Neuronal stem cell (in vitro differentiated cells): ENCODE measurements at regions not wholly inside any gene's neighbourhood (a gene's known extent, or its start where the extent isn't known, plus 50 kb on each side); places are given as distances from the start of the nearest gene placed in this dataset.

ENCODE experiments used
- DNase-seq: peaks from one replicate; pipeline ENCODE4 v3.0.0-alpha.2; 2013; ENCODE audit warnings: low spot score
- H2AFZ ChIP-seq: one replicate; pipeline ENCODE4 v1.6.1; 2013; ENCODE audit warnings: mild to moderate bottlenecking, low read length, inconsistent platforms
- H2AK5ac ChIP-seq: 2 replicates; pipeline ENCODE4 v1.6.1; 2013; ENCODE audit warnings: low read depth, mild to moderate bottlenecking, inconsistent platforms, low read length, moderate library complexity, mixed read lengths
- H2BK120ac ChIP-seq: 2 replicates; pipeline ENCODE4 v1.6.1; 2013; ENCODE audit warnings: low read depth, mild to moderate bottlenecking, inconsistent platforms, low read length, moderate library complexity, mixed read lengths
- H2BK12ac ChIP-seq: one replicate; pipeline ENCODE4 v1.6.1; 2013; ENCODE audit warnings: low read length, inconsistent platforms
- H2BK15ac ChIP-seq: 2 replicates; pipeline ENCODE4 v1.6.1; 2013; ENCODE audit warnings: mild to moderate bottlenecking, low read length, inconsistent platforms, mixed read lengths
- H2BK5ac ChIP-seq: one replicate; pipeline ENCODE4 v1.6.1; 2013; ENCODE audit warnings: inconsistent platforms, mild to moderate bottlenecking, low read length, moderate library complexity
- H3K14ac ChIP-seq: one replicate; pipeline ENCODE4 v1.6.1; 2013; ENCODE audit warnings: low read length, inconsistent platforms
- H3K18ac ChIP-seq: 2 replicates; pipeline ENCODE4 v1.6.1; 2013; ENCODE audit warnings: low read length, inconsistent platforms
- H3K23ac ChIP-seq: 2 replicates; pipeline ENCODE4 v1.6.1; 2013; ENCODE audit warnings: low read depth, mild to moderate bottlenecking, mixed read lengths, low read length, inconsistent platforms; ENCODE audit not compliant: poor library complexity
- H3K27ac ChIP-seq: replicated peaks from 3 replicates; pipeline ENCODE4 v1.5.1; 2013; ENCODE audit warnings: low read length, inconsistent platforms
- H3K27me3 ChIP-seq, 3 experiments: 2 replicates each; pipeline ENCODE4 v1.6.1; 2013; ENCODE audit warnings: low read length in 3 of 3, mild to moderate bottlenecking in 2 of 3, inconsistent platforms in 1 of 3, low read depth in 1 of 3, mixed read lengths in 1 of 3, moderate library complexity in 1 of 3; ENCODE audit not compliant: control insufficient read depth in 3 of 3, insufficient read depth in 3 of 3
- H3K36me3 ChIP-seq, 2 donors: replicated peaks in 1 of 2; 2 replicates each; pipeline ENCODE4 v1.6.1; 2013; ENCODE audit warnings: low read length in 2 of 2; ENCODE audit not compliant: control insufficient read depth in 2 of 2, insufficient read depth in 2 of 2
- H3K4ac ChIP-seq: 2 replicates; pipeline ENCODE4 v1.6.1; 2013; ENCODE audit warnings: inconsistent platforms, mild to moderate bottlenecking, low read length, moderate library complexity
- H3K4me1 ChIP-seq, 2 donors: 1 replicate in 1 of 2; 2 replicates in 1 of 2; pipeline ENCODE4 v1.6.1; 2013; ENCODE audit warnings: low read length in 2 of 2, low read depth in 1 of 2; ENCODE audit not compliant: control insufficient read depth in 2 of 2, insufficient read depth in 1 of 2
- H3K4me2 ChIP-seq: one replicate; pipeline ENCODE4 v1.6.1; 2013; ENCODE audit warnings: mild to moderate bottlenecking, low read length, inconsistent platforms; ENCODE audit not compliant: insufficient read depth, poor library complexity, severe bottlenecking
- H3K4me3 ChIP-seq, 2 donors: 2 replicates each; pipeline ENCODE4 v1.5.1; 2013; ENCODE audit warnings: low read length in 2 of 2, mild to moderate bottlenecking in 2 of 2, inconsistent platforms in 1 of 2, moderate library complexity in 1 of 2
- H3K79me1 ChIP-seq: one replicate; pipeline ENCODE4 v1.6.1; 2013; ENCODE audit warnings: low read depth, mild to moderate bottlenecking, inconsistent platforms, low read length, moderate library complexity
- H3K9ac ChIP-seq: one replicate; pipeline ENCODE4 v1.6.1; 2013; ENCODE audit warnings: mild to moderate bottlenecking, low read depth, low read length, inconsistent platforms; ENCODE audit not compliant: poor library complexity
- H3K9me3 ChIP-seq, 2 donors: replicated peaks in 1 of 2; 2 replicates each; pipeline versions ENCODE3 to v1.6.1; 2013; ENCODE audit warnings: low read length in 2 of 2, mild to moderate bottlenecking in 2 of 2, inconsistent platforms in 1 of 2, low read depth in 1 of 2, mixed read lengths in 1 of 2, moderate library complexity in 1 of 2; ENCODE audit not compliant: control insufficient read depth in 2 of 2, insufficient read depth in 1 of 2
- H4K8ac ChIP-seq: one replicate; pipeline ENCODE4 v1.6.1; 2013; ENCODE audit warnings: low read depth, mild to moderate bottlenecking, inconsistent platforms, low read length, moderate library complexity
- H4K91ac ChIP-seq: one replicate; pipeline ENCODE4 v1.6.1; 2013; ENCODE audit warnings: low read length, low read depth, mild to moderate bottlenecking, inconsistent platforms; ENCODE audit not compliant: poor library complexity
- WGBS, 2 donors: extraction: QIAGEN DNeasy Blood & Tissue Kit; methylation state at CpG; one replicate each; pipeline ENCODE4 v1.1.7; 2013; ENCODE audit warnings: missing lambda C conversion rate in 2 of 2, mixed read lengths in 1 of 2; ENCODE audit not compliant: insufficient read length in 2 of 2, insufficient replicate concordance in 1 of 2; ENCODE audit errors: extremely low coverage in 2 of 2; 5-methylcytosine and 5-hydroxymethylcytosine counted together

GRCh38 chr9:4424891-4425290 is 65.4 kb upstream of the SLC1A1 start:
- Histone ChIP-seq H3K79me1 (no peaks in the 10 kb centered on the region), H2BK120ac (no peak overlapping the region), H3K9ac (no peak overlapping the region), H2BK12ac (no peak overlapping the region), H3K23ac (no peak overlapping the region), H2BK15ac (no peak overlapping the region), H4K91ac (no peak overlapping the region), H3K27me3 (no peaks in the 10 kb centered on the region), H4K8ac (no peak overlapping the region), H3K14ac (no peak overlapping the region), H3K9me3 (no peaks in the 10 kb centered on the region), H3K36me3 (no peaks in the 10 kb centered on the region), H3K18ac (no peak overlapping the region), H3K4me3 (no peak overlapping the region), H2AFZ (no peak overlapping the region), H2AK5ac (no peak overlapping the region), H3K4ac (no peak overlapping the region), H3K4me1 (peaks cover 0 to 4% of the 10 kb centered on the region in 2 donors), H3K27ac (no peak overlapping the region), H3K4me2 (no peak overlapping the region), H2BK5ac (no peak overlapping the region)
- no CpG with 5 or more reads among the region's 4 CpGs for WGBS, 2 donors
- DNase-seq, result no peak

GRCh38 chr9:4424038-4424437 is 66.2 kb upstream of the SLC1A1 start:
- Histone ChIP-seq H2BK120ac (no peak overlapping the region), H3K14ac (no peak overlapping the region), H3K79me1 (no peaks in the 10 kb centered on the region), H3K23ac (no peak overlapping the region), H3K27me3 (no peaks in the 10 kb centered on the region), H2AK5ac (no peak overlapping the region), H3K18ac (no peak overlapping the region), H3K36me3 (no peaks in the 10 kb centered on the region), H2BK15ac (no peak overlapping the region), H3K27ac (no peak overlapping the region), H3K4me1 (peaks cover 0 to 4% of the 10 kb centered on the region in 2 donors), H2BK5ac (no peak overlapping the region), H4K8ac (no peak overlapping the region), H3K9ac (no peak overlapping the region), H3K4ac (no peak overlapping the region), H3K4me3 (no peak overlapping the region), H2AFZ (no peak overlapping the region), H3K4me2 (no peak overlapping the region), H2BK12ac (no peak overlapping the region), H3K9me3 (no peaks in the 10 kb centered on the region), H4K91ac (no peak overlapping the region)
- WGBS, 2 donors, result no CpG with 5 or more reads among the region's 1 CpG
- DNase-seq, result no peak

GRCh38 chr9:4423207-4423610 is 67.1 kb upstream of the SLC1A1 start:
- H3K9ac ChIP-seq, result no peak overlapping the region
- no peak overlapping the region for H3K27ac ChIP-seq
- H3K79me1 ChIP-seq, result no peaks in the 10 kb centered on the region
- no peak overlapping the region for H2BK120ac ChIP-seq
- no peak overlapping the region for H2AFZ ChIP-seq
- no peak overlapping the region for H3K18ac ChIP-seq
- WGBS, 2 donors, result no CpG with 5 or more reads among the region's 4 CpGs
- H4K91ac ChIP-seq, result no peak overlapping the region
- no peak overlapping the region for H2BK5ac ChIP-seq
- H2AK5ac ChIP-seq, result no peak overlapping the region
- H3K36me3 ChIP-seq, result no peaks in the 10 kb centered on the region
- H3K4me2 ChIP-seq, result no peak overlapping the region
- H2BK12ac ChIP-seq, result no peak overlapping the region
- no peak overlapping the region for H3K14ac ChIP-seq
- no peaks in the 10 kb centered on the region for H3K27me3 ChIP-seq
- DNase-seq, result no peak
- no peak overlapping the region for H4K8ac ChIP-seq
- H3K4ac ChIP-seq, result no peak overlapping the region
- H3K4me3 ChIP-seq, result no peak overlapping the region
- no peak overlapping the region for H2BK15ac ChIP-seq
- no peaks in the 10 kb centered on the region for H3K9me3 ChIP-seq
- peaks cover 0 to 4% of the 10 kb centered on the region in 2 donors for H3K4me1 ChIP-seq
- H3K23ac ChIP-seq, result no peak overlapping the region

GRCh38 chr9:4422495-4422894 is 67.8 kb upstream of the SLC1A1 start:
- H3K27ac ChIP-seq, result no peak overlapping the region
- no peak overlapping the region for H2BK5ac ChIP-seq
- no peak overlapping the region for H4K91ac ChIP-seq
- no peak overlapping the region for H2AK5ac ChIP-seq
- no peak overlapping the region for H2BK120ac ChIP-seq
- DNase-seq, result no peak
- no peaks in the 10 kb centered on the region for H3K27me3 ChIP-seq
- H3K14ac ChIP-seq, result no peak overlapping the region
- peaks cover 0 to 7% of the 10 kb centered on the region in 2 donors for H3K4me1 ChIP-seq
- H3K4ac ChIP-seq, result no peak overlapping the region
- no peaks in the 10 kb centered on the region for H3K9me3 ChIP-seq
- H3K4me2 ChIP-seq, result no peak overlapping the region
- H4K8ac ChIP-seq, result no peak overlapping the region
- WGBS, 2 donors, result no CpG with 5 or more reads among the region's 2 CpGs
- H3K9ac ChIP-seq, result no peak overlapping the region
- no peak overlapping the region for H3K4me3 ChIP-seq
- H3K18ac ChIP-seq, result no peak overlapping the region
- H2BK15ac ChIP-seq, result no peak overlapping the region
- no peak overlapping the region for H2BK12ac ChIP-seq
- H3K36me3 ChIP-seq, result no peaks in the 10 kb centered on the region
- H3K79me1 ChIP-seq, result no peaks in the 10 kb centered on the region
- H2AFZ ChIP-seq, result no peak overlapping the region
- no peak overlapping the region for H3K23ac ChIP-seq
